ENCODE measurements at regions not wholly inside any gene's neighbourhood (a gene's known extent, or its start where the extent isn't known, plus 50 kb on each side); places are given as distances from the start of the nearest gene placed in this dataset.
A peak's percentile ranks its signal among the peaks of the same experiment; 100 is the strongest.

GRCh38 chr10:118462401-118462800 is 120.3 kb upstream of the FAM204A start:
- Histone ChIP-seq H4K20me1 (ENCODE audit: insufficient read depth, low read length) (no peaks in the 10 kb centered on the region), H3K79me2 (ENCODE audit: insufficient read depth, low read depth, low read length) (no peaks in the 10 kb centered on the region), H3K9me3 (ENCODE audit: low read length) (no peaks in the 10 kb centered on the region), H3K36me3 (ENCODE audit: insufficient read depth, low read length) (no peaks in the 10 kb centered on the region), H3K9me2 (ENCODE audit: insufficient read depth, low read length) (no peaks in the 10 kb centered on the region), H3K4me3 (ENCODE audit: low read depth, low read length, poor library complexity, severe bottlenecking) (no peak overlapping the region), H3K4me2 (ENCODE audit: low read length) (no peak overlapping the region), H3K27ac (ENCODE audit: low read depth, low read length, poor library complexity, severe bottlenecking) (no peak overlapping the region), H2AFZ (ENCODE audit: low read length) (no peak overlapping the region), H3K4me1 (ENCODE audit: insufficient read depth, low read length, poor library complexity, severe bottlenecking) (no peaks in the 10 kb centered on the region)
- POLR2A ChIA-PET: interaction anchor here (0.6 kb wide), 1 partner anchor 965 kb away, joined by 3 read pairs; no protein-coding TSS in a partner anchor
- BruUV-seq (replicated peaks): no TSS peak
- no peak for TF ChIP-seq EZH2phosphoT487 (IDR thresholded peaks at IDR 0.05; ENCODE audit: borderline replicate concordance, low read depth, low read length)
- no peak for TF ChIP-seq CTCF (conservative IDR thresholded peaks at IDR 0.05; ENCODE audit: low read length)
- no peak for DNase-seq (ENCODE audit: low spot score)
- CTCF ChIA-PET (ENCODE audit: unreplicated experiment): no interaction called here
- intact Hi-C loops (cut with micrococcal nuclease; ENCODE audit: unreplicated experiment): no loop called here

GRCh38 chr10:118459642-118460193 is 117.6 kb upstream of the FAM204A start:
- Histone ChIP-seq H3K9me3 (ENCODE audit: low read length) (no peaks in the 10 kb centered on the region), H3K4me1 (ENCODE audit: insufficient read depth, low read length, poor library complexity, severe bottlenecking) (no peaks in the 10 kb centered on the region), H2AFZ (ENCODE audit: low read length) (peak overlapping the region; percentile 81), H3K4me2 (ENCODE audit: low read length) (peak overlapping the region; percentile 27; the same call in 1 of the 2 replicates), H3K27ac (ENCODE audit: low read depth, low read length, poor library complexity, severe bottlenecking) (no peak overlapping the region), H3K36me3 (ENCODE audit: insufficient read depth, low read length) (no peaks in the 10 kb centered on the region), H4K20me1 (ENCODE audit: insufficient read depth, low read length) (no peaks in the 10 kb centered on the region), H3K4me3 (ENCODE audit: low read depth, low read length, poor library complexity, severe bottlenecking) (no peak overlapping the region), H3K9me2 (ENCODE audit: insufficient read depth, low read length) (no peaks in the 10 kb centered on the region), H3K79me2 (ENCODE audit: insufficient read depth, low read depth, low read length) (no peaks in the 10 kb centered on the region)
- intact Hi-C loops (cut with micrococcal nuclease; ENCODE audit: unreplicated experiment): loop anchor here (2.0 kb wide), 1 partner anchor 963 kb away; no protein-coding TSS in a partner anchor
- ChIA-PET CTCF (ENCODE audit: unreplicated experiment) (no interaction called here), POLR2A (interaction anchor here (0.6 to 1.7 kb wide), 3 partner anchors 8 to 527 kb away, joined by 3 to 5 read pairs (median 3); no protein-coding TSS in a partner anchor)
- TF ChIP-seq EZH2phosphoT487 (IDR thresholded peaks at IDR 0.05; ENCODE audit: borderline replicate concordance, low read depth, low read length): no peak
- TF ChIP-seq CTCF (conservative IDR thresholded peaks at IDR 0.05; ENCODE audit: low read length): peak; percentile 91
- no TSS peak for BruUV-seq (replicated peaks)
- DNase-seq (ENCODE audit: low spot score): peak; percentile 62

GRCh38 chr10:118458957-118459641 is 117.0 kb upstream of the FAM204A start:
- Histone ChIP-seq H3K9me2 (ENCODE audit: insufficient read depth, low read length) (no peaks in the 10 kb centered on the region), H2AFZ (ENCODE audit: low read length) (peak overlapping the region; percentile 81), H3K79me2 (ENCODE audit: insufficient read depth, low read depth, low read length) (no peaks in the 10 kb centered on the region), H3K36me3 (ENCODE audit: insufficient read depth, low read length) (no peaks in the 10 kb centered on the region), H3K9me3 (ENCODE audit: low read length) (no peaks in the 10 kb centered on the region), H3K27ac (ENCODE audit: low read depth, low read length, poor library complexity, severe bottlenecking) (no peak overlapping the region), H4K20me1 (ENCODE audit: insufficient read depth, low read length) (no peaks in the 10 kb centered on the region), H3K4me2 (ENCODE audit: low read length) (peak overlapping the region; percentile 27; the same call in 1 of the 2 replicates), H3K4me1 (ENCODE audit: insufficient read depth, low read length, poor library complexity, severe bottlenecking) (no peaks in the 10 kb centered on the region), H3K4me3 (ENCODE audit: low read depth, low read length, poor library complexity, severe bottlenecking) (no peak overlapping the region)
- intact Hi-C loops (cut with micrococcal nuclease; ENCODE audit: unreplicated experiment): loop anchor here (2.0 kb wide), 1 partner anchor 962 kb away; no protein-coding TSS in a partner anchor
- ChIA-PET POLR2A (interaction anchor here (1.0 to 1.7 kb wide), 2 partner anchors 9 to 16 kb away, joined by 3 to 5 read pairs; no protein-coding TSS in a partner anchor), CTCF (ENCODE audit: unreplicated experiment) (no interaction called here)
- no peak for DNase-seq (ENCODE audit: low spot score)
- BruUV-seq (replicated peaks): no TSS peak
- TF ChIP-seq EZH2phosphoT487 (IDR thresholded peaks at IDR 0.05; ENCODE audit: borderline replicate concordance, low read depth, low read length): no peak
- no peak for TF ChIP-seq CTCF (conservative IDR thresholded peaks at IDR 0.05; ENCODE audit: low read length)

All from OCI-LY7 (cell line).